KBM-7 (cell line): ENCODE measurements at regions not wholly inside any gene's neighbourhood (a gene's known extent, or its start where the extent isn't known, plus 50 kb on each side); places are given as distances from the start of the nearest gene placed in this dataset.

ENCODE experiments used
- DNase-seq: peaks from one replicate; pipeline ENCODE4 v3.0.0-alpha.2; 2015
- in situ Hi-C: fragments of 300-500 bp; cut with MboI; formaldehyde crosslinking; loops from 2 replicates; pipeline ENCODE4 v1.14.3; 2020; ENCODE audit warnings: low sequenced_read_pairs, low pct_unique_long_range_greater_than_20kb, mixed read lengths

- no peak for DNase-seq
- in situ Hi-C loops: no loop called here
Measured at GRCh38 chr1:219778793-219779369, 149.5 kb downstream of the SLC30A10 start.

- no peak for DNase-seq
Measured at GRCh38 chr1:219778110-219778509, 150.2 kb downstream of the SLC30A10 start.

DNA sequence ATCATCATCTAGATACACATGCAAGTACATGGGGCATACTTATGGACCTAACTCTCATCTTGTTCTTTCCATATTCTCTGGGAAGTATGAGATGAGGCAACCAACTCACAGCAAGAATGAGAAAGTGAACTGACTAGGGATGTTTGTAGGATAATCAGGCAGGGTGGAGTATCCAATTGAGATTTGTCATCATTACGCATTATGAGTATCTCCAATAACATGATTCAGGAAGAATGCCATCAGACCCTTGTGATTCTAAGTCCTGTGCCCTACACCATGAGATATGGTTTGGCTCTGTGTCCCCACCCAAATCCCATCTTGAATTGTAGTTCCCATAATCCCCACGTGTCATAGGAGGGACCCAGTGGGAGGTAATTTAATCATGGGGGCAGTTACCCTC lies 154.0 kb downstream of the SLC30A10 start:
- no peak for DNase-seq
- in situ Hi-C loops: no loop called here

More at GRCh38 chr1:219778110-219778509, 150.2 kb downstream of the SLC30A10 start:
- in situ Hi-C loops: no loop called here

DNA sequence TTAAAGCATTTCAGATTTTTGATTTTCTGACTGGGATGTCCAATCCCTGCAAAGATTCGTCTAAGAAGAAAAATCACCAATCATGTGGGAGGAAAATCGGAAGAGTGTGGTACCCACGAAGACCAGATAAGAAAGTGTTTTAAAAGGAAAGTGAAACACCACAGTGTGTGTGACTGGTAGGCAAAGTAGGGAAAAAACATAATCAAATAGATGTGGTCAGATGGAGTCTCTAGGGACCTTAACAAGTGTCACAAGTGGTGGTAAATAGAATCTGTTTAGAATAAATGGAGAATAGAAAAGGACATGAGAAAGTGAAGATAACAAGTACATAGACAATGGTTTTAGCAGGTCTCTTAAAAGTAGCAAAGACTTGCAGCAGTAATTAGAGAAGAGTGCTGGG lies 154.6 kb downstream of the SLC30A10 start:
- DNase-seq: no peak
- in situ Hi-C loops: no loop called here

DNA sequence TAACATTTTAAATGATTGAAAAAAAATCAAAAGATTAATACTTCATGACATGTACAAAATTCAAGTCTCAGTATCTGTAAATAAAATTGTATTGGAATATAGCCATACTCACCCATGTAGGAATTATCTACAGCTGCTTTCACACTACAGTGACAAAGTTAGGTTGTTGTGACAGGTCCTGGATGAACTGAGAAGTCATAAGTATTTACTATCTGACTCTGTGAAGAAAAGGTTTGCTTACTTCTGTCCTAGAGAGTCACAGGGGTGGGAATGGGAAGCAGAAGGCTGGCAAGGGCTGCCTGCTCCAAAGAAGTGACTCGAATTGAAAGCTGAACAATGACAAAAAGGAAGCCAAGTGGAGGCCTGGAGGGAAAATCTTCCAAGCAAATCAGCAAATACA lies 155.2 kb downstream of the SLC30A10 start:
- in situ Hi-C loops: no loop called here
- no peak for DNase-seq

DNA sequence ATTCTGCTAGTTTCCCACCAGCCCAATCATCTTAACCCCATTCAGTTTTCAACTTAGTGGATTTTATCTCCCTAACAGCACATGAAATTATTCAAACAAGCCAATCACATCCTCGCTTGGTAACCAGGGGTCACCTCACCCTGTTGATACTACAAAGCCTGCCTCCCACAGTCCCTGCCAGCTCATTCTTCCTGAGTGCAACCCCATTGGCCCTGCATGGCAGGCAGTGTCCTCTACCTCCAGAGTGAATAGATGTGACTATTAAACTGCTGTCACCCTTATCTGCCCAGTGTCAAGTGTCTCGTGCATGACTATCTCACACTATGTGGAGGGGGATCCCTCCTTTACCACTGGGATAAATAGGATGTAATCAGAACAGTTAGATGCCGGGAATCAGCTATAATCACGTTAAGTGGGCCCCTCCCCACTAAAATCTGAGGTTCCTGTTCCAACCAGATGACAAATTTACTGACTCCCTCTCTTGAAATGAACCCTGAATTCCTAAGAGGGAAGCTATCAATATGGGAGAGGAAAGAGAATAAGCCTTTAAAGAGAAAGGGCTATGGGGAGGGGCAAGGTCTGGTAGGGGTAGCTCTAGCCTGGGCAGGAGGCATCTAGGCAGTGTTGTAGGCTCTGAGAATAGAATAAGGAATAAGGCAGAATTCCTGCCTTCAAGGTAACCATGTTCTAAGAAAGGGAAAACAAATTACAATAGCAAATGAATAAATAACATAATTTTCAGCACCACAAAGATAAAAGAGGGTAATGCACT lies 155.9 kb downstream of the SLC30A10 start:
- in situ Hi-C loops: no loop called here

DNA sequence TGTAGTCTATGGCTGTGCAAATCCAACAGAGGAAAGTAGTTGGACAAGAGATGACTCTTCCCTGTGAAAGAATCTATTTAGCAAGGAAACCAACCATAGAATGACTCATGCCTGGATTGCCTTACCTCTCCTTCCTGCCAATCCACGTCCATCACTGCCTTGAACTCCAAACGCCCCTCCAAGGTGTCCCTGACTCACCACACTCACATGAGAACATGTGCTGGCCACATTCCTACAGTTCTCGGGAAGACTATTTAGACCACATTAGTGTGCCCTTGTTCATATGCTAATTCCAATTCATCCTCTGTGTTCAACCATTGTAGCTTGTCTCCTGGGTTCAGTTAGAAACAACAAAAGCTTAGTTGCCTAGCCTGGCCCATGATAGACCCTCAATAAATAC lies 157.3 kb downstream of the SLC30A10 start:
- no peak for DNase-seq
- in situ Hi-C loops: no loop called here

More for the DNA sequence above, 155.9 kb downstream of the SLC30A10 start:
- DNase-seq: no peak

GRCh38 chr1:219763321-219763720 lies 150.4 kb upstream of the ZC3H11B start:
- in situ Hi-C loops: no loop called here
- DNase-seq: no peak

- DNase-seq: no peak
- in situ Hi-C loops: no loop called here
Measured at GRCh38 chr1:219761208-219761860, 148.4 kb upstream of the ZC3H11B start.

DNA sequence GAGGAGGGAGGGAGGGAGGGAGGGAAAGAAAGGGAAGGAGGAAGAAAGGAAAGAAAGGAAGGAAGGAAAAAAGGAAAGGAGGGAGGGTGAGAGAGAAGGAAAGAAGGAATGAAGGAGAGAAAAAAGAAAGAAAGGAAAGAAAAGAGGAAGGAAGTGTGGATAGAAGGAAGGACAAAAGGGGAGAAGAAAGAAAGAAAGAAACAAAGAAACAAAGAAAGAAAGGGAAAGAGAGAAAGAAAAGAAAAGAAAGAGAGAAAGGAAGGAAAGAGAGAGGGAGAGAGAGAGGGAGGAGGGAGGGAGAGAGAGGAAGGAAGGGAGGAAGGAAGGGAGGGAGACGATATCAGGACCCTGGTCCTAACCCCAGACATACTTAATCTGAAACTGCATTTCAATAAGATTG lies 146.2 kb upstream of the ZC3H11B start:
- no peak for DNase-seq
- in situ Hi-C loops: no loop called here

DNA sequence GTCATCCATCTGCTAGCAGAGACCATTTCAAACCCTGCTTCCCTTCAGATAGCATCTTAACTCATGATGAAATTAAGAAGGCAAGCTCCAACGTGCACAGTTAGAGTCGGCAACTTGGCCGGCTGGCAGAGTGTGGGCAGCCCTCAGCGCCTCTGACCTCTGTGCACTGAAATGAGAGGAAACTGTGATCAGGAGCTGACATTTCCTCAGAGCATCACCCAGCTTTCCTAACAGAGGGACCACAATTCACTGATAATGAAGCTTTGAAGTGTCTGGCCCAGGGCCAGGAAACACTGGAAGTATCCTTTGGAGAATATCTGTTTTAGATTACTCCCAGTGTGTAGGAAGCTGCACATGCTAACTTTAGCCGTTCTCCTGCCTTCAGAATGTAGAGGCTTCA lies 145.0 kb upstream of the ZC3H11B start:
- in situ Hi-C loops: no loop called here
- DNase-seq: no peak

- DNase-seq: no peak
- in situ Hi-C loops: no loop called here
Measured at GRCh38 chr1:219755234-219755633, 142.3 kb upstream of the ZC3H11B start.

- in situ Hi-C loops: no loop called here
- DNase-seq: no peak
Measured at GRCh38 chr1:219754767-219755166, 141.9 kb upstream of the ZC3H11B start.

GRCh38 chr1:219753914-219754313 lies 141.0 kb upstream of the ZC3H11B start:
- in situ Hi-C loops: no loop called here
- no peak for DNase-seq

DNA sequence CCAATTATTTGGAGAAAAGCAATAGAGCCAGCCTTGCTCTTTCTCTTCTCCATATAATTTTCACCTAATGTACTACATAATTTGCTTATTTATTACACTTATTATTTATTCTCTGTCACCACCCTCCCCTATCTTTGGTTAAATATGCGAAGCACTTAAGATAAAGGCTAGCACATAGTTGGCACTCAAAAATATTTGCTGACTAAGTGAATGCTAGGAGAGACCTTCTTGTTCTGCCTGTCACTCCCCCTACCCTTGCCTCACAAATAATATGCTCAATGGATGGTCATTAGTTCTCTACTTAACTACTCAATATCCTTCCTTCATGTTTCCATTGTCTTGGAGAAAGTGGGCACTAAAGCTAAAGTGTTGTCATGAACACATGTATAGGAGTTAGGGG lies 139.7 kb upstream of the ZC3H11B start:
- DNase-seq: no peak
- in situ Hi-C loops: no loop called here

- DNase-seq: no peak
- in situ Hi-C loops: no loop called here
Measured at GRCh38 chr1:219751870-219752507, 139.1 kb upstream of the ZC3H11B start.

DNA sequence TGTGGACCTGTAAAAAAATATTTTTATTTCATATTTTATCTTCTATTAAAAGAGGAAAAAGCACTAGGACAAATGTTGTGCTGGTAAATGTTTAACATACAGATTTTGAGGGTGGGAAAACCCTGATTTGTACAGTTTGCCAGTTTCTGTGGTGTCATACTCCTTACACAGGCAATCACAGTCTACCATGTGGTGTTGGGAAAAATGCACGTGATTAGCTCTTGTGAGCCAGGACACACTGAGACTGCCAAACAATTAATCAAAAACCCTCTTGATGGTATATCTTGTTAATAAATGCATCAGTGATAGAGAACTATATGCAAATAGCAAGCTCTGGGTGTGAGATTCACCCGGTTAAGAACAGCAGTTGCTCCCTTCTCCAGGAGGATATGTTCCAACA lies 136.5 kb upstream of the ZC3H11B start:
- in situ Hi-C loops: no loop called here

GRCh38 chr1:219746141-219746540 lies 133.2 kb upstream of the ZC3H11B start:
- DNase-seq: no peak
- in situ Hi-C loops: no loop called here

More for the DNA sequence above, 136.5 kb upstream of the ZC3H11B start:
- no peak for DNase-seq

DNA sequence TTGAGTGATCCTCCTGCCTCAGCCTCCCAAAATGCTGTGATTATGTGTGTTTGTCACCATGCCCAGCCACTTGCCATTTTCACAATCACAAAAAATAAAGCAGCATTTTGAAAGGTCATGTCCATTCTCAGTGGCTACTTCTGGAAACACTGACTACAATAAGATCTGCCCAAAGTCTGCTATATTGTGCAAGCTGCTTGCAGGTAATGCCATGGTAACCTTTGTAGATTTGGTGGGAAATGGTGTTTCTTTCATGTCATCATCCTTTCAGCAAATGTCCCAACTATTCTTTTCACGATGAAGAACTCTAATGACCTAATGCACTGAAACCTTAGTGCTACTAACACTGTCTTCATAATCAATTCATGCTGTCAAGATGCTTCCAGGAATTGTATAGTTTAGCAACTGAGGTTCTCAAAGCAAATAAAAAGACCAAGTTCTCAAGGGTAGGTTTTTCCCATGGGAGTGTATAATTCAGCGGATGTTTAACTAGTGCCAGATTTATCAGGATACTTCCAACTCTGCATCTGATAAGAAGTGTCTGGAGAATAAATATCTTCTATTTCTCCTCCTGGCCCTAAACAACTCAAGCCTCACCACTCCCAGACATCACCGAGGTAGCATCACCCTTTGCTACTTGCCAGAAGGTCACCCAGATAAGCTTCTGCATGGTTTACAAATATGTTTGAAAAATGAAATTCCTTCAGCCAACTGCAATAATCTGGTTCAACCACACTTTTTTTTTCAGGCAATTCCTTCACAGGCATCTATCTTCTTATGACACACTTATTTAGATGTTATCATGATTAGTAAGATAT lies 132.0 kb upstream of the ZC3H11B start:
- DNase-seq: no peak
- in situ Hi-C loops: no loop called here
